ENCODE measurements at regions not wholly inside any gene's neighbourhood (a gene's known extent, or its start where the extent isn't known, plus 50 kb on each side); places are given as distances from the start of the nearest gene placed in this dataset.
A peak's percentile ranks its signal among the peaks of the same experiment; 100 is the strongest.

DNA sequence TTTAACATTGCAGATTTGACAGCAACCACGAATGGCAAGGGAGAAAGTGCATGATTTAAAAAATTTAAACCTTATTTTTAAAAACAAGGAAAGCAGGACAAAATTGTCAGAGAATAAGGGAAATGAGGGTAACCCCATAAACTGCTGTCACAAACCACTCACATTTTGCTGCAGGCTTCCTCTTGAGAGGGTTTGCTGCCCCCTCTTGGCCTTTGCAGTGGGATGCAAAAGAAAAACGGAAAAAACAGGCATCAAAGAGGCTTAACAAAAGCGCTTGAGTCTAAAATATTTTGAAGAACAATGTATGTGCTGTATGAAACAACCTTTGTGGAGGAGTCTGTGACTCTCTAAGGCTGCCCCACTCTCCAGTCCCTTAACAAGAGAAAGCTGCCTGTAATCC, 91.6 kb downstream of the TMX3 start:
- DNase-seq = peak; percentile 29

DNA sequence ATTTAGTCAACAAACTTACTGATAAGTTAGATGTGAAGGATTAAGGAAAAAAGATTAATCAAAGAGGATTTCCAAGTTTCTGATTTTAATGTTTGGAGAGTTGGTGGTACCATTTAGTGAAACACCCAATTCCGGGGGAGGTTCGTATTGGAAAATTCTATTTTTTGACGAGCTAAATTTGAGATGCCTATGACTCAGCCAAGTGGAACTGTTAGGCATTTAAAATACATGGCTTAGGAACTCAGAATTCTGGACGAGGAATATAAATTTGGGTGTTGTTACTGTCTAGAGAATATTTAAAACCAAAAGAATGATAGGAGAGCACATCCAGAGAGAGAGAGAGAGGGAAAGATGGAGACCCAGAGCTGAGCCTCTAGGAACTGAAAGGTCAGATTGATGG, 103.6 kb downstream of the TMX3 start:
- no peak for DNase-seq

DNA sequence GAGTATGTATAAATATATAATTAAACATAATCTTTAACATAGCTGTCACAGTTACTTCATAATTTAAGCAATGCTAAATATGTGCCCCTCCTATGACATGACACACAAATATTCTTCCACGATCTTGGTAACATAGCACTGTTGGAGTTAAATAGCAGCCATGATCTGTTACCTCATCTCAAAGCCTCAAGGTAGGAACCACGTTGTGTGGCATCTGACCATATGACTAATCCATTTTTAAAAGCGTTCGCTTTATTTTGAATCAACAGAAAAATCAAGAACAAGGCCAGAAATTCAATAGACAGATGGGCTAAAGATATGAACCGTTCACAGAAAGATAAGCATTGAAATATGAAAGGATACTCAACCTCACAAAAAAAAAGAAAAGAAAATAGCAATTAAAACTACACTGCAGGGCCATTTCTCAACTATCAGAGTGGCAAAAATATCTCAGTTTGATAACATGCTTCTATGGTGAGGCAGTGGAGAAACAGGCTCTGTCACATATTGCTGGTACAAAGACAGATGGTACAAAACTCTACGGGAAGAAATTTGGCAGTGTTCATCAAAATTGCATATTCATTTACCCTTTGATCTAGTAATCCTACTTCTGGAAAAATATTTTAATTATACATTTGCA, 105.9 kb downstream of the TMX3 start:
- no peak for DNase-seq

DNA sequence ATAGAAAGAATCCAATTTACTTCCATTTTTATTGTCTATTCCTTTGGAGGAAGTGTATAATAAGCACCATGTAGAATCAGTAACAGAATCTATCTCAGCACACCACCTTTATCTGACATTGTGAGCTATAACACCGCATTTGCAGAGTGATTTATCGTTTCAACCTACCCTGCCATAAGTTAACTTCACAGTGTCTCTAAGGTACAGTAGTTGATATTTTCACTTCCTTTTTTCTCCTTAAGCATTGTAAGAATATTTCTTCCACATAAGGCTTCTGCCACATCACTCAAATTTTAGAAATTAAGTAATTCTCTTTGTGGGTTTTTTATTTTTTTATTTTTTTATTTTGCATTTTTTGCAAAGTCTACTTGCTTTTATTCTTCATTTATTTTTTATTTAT, 107.1 kb downstream of the TMX3 start:
- DNase-seq = no peak

DNA sequence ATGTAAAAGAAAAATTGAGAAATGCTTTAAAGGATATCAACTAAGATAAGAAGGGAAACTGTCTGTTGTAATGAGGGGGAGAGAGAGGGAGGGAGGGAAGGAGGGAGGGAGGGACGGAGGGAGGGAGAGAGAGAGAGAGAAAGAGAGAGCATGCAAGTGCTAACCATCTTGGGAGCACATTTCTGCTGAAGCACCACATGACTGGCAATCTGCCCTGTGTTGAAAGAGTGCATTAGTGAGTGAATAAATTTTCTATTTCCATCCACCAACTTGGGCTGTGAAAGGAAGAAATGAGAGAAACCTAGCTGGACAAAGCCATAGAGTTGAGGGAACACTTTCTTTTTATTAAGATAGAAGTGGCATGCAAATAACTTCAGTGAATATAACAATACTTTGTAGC, 110.7 kb downstream of the TMX3 start:
- DNase-seq = no peak

DNA sequence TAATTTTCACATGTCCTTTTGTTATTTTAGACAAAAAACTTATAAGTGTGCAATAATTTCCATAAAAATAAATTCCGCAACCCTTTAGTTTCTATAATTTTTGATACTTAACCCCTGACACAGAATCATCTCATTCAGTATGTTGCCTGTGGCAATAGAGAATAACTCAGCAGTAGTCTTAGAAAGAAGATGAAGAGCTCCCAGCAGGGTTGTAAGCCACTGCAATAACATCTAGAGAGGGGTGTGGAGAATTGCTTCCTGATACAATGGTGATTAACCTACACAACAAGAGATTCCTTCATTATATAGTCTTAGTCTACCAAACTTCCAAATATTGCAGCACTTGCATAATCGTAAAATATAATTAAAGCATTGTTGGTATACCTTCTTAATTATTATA, 118.9 kb downstream of the TMX3 start:
- DNase-seq = no peak

DNA sequence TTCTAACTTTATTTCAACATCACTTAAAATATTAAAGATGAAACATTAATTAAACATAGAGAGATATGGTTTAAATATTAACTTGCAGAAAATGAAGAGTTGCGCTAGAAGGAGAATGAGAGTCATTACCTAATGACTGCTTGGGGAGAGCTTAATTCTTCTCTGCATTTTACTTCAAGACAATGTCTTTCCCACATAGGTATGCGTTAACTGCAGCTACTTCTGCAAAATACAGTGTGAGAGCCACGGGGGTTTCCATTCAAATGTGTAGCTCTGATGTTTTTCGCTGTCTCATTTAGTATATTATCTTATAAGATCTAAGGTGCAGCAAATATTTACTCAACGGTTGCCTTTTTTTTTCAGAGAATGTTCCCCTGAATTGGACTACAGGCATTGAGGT, 126.7 kb downstream of the TMX3 start:
- DNase-seq = no peak

DNA sequence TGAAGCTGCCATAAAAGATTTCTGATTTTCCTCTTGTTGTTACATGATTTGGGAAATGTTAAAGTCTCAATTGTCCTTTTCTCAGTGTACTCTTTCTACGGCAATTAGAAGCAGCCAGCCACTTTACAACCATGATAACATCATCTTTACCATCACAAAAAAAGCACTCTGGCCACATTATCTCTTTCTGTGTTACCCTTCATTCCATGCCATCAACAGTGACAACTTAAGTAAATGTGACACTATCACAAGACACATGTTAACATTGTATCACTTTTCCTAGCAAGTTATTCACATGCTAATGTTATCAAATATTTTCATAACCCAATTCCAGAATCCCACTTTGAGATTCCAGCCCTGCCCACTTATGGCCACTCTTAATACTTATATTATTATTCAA, 131.2 kb downstream of the TMX3 start:
- no peak for DNase-seq

DNA sequence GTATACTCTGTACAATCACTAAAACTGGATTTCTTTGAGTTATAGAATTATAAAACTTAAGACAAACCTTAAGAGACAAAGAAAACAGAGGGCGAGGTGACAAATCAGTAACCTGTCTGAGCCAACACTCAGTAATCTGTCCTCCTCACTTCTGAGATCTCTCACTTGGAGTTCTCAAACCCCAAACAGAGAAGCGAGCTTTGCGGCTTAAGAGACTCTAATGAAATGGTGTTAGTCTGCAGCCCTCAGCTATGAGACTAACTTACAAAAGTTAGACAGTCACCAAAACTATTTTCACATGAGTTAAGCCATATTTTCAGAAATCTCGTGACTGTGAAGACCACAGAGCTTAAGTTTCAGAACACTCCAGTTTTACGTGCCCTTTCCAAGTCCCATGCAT, 140.6 kb downstream of the TMX3 start:
- DNase-seq = no peak

DNA sequence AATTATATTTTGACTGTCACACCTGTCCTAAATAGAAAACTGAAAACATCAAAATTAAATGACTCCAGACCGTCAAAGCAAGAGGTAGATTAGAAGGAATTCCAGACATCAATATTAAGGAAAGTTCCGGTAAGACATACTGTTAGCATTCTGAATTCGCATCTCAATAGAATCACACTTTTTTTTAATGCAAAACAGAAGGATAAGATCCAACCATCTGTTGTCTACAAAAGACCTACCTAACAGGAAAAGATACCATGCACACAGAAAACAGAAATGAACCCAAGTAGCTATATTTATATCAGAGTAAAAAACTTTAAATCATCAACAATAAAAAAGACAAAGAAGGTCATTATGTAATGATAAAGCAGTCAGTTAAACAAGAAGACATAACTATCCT, 145.0 kb downstream of the TMX3 start:
- no peak for DNase-seq

DNA sequence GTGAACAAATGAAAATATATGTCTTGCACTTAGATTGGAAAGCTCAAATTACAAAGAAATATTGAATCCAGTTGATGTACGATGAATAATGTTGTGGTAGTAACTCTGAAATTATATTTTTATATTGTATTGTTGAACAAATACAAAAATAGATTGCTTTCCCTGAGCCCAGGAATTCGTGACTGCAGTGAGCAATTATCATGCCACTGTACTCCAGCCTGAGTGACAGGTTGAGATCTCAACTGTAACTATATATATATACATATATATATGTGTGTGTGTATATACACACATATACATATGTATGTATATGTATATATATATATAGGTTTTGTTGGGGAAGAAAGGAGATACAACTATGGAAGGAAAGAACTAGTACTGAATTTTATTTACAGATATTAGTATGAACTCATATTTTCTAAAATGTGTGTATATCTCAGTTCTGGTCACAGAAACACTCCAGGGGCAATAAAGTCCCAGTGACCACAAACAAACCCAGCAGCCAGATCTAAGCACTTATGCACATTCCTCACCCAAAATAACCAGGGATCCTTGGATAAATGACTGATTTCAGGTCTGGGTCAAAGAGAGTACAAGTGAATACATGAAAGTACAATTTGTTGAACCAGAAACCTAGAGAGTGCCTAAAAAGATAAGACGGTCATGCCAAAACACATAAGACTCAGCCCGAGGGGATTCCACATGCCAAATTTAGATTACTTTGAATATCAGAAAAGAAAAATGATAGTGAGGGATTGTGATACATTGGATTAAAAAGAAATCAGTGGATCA, 146.3 kb downstream of the TMX3 start:
- no peak for DNase-seq

DNA sequence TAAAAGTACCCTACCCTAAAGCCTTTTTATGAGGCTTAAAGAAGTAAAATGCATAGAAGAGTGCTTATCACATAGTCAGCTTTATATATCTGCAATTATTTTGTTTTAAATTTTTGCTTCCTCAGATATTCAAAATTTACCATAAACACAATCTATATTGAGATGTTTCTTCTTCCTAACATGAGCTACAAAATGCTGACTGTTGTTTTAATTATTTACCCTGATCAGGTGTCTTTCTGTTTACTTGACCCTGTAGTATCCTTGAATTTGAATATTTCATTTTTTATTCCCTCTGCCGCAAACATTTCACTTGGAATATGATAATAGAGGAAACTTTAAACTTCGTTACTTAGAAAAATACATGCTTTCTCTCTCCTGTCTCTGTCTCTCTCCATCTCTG, 147.9 kb downstream of the TMX3 start:
- DNase-seq = no peak

DNA sequence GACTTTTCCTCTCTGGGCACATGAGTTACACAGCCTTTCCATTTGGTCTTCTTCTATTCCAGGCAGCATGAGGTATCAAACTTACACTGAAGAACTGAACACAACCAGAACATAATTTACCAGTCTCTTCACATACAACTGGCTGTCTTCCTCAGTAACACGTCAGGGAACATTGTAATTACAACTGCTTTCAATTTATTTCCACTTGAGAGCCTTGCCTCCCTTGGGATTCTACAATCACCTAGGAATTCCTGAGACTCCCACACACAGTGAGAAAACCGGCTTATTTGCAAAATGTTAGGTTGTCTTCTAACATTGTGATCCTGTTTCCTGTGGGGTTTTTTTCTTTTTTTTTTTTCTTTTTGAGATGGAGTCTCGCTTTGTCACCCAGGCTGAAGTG, 149.9 kb downstream of the TMX3 start:
- no peak for DNase-seq

DNA sequence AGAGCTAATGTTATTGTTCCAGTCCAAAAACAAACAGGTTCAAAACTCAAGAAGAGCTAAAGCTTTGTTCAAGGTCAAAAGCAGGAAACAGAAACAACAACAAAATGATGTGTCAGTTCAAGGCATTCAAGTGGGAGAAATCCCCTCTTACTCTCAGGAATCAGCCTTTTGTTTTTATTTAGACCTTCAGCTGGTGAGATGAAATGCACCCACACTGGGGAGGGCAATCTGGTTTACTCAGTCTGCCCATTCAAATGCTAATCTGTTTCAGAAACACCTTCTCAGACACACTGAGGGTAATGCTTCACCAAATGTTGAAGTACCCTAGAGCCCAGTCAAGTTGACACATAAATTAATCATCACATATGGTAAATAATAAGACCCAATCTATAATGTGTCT, 150.6 kb downstream of the TMX3 start:
- DNase-seq = no peak

DNA sequence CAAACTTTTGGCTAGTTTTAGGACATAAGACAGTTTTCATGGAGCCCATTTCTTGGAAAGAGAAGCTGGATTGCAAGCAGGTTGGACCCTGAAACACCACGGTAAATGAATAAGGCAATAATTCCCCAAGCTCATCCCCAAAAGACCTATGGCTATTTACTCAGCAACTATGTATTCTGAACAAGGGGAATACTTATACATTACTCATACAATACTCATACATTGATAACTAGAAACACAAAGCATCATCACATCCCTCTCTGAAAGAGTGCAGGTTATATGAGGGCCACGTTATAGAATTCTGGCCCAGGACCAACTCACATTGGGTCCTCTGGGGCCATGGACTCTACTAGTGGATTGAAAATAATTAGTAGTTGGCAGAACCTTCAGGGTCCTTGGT, 154.8 kb downstream of the TMX3 start:
- DNase-seq = no peak

DNA sequence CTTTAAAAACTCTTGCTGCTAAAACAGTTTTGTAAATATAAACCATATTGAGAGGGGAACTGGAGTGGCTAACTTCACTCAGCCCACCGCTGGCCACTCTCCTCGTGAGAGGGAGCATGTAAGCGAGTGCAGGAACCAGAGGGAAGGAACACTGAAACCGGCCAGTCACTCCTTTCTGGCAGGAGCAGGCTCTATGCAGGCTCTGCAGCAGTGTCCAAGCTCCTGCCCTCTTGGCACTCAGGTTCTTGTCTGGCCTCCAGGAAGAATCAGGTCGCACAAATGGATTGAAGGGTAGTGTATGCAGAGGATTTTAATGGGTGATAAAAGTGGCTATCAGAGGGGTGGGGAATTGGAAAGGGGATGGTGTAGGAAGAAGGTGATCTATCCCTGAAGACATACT, 157.7 kb downstream of the TMX3 start:
- no peak for DNase-seq

DNA sequence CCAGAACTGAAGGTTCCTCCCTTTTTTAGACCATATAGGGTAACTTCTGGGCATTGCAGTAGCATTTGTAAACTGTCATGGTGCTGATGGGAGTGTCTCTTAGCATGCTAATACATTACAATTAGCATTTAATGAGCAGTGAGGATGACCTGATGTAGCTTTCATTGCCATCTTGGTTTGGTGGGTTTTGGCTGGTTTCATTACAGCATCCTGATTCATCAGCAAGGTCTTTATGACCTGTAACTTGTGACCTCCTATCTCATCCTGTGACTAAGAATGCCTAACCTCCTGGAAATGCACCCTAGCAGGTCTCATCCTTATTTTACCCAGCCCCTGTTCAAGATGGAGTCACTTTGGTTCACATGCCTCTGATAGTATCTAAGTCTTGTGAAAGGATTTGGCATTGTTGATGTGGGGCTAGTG, 159.0 kb downstream of the TMX3 start:
- DNase-seq = no peak

DNA sequence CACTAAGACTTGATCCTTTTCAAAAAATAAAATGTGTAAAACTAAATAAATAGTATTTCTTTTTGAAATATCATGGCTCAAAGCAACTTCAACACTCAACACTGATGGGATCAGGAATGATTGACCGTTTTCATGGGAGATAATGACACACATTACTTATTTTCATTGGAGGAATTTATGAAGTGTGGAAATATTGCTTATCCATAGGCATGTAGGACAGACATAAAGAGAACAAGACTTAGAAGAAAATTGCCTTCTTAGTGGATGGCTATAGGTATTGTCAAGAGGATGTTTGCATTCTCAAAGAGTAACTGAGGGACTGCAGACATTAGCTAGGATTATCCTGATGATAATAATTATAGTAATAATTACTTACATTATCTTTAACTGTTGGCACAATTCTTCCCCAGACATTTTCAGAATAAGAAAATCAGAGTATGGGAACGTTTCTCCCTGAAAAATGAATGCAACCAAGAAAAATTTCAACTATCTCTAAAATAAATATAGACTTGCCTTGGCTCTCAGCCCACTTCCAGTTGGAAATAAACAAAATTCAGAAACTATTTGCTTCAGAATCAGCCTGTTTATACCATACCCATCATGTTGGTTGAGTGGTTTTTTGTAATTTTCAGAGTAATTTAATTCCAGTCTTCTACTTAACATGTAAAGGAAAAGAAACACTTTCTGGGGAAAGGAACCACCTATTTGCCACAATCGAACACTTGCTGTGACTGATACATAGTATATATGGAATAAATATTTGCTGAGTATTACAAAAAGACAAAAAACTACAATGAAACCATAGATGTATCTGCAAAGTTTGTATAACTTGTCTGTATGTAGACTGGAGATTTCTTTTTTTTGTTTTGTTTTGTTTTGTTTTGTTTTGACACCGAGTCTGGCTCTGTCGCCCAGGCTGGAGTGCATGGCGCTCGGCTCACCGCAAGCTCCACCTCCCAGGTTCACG, 165.7 kb downstream of the TMX3 start:
- no peak for DNase-seq

DNA sequence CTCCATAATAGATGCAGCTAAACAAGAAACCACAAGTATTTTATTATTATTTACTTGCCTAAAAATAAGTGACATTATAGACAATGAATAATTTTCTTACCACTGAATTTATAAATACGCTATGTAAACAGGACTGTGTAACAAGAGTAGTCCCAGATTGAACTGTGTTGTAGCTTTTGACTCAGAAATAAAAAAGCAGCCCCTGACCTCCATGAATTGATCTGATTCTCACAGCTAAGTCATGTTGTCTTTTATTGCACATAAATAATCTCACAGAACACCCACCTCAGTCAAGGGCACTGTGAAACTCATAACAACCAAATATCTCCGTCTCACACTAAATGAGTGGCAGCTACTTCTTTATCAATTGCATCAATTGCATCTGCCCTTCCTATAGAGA, 171.6 kb downstream of the TMX3 start:
- no peak for DNase-seq

DNA sequence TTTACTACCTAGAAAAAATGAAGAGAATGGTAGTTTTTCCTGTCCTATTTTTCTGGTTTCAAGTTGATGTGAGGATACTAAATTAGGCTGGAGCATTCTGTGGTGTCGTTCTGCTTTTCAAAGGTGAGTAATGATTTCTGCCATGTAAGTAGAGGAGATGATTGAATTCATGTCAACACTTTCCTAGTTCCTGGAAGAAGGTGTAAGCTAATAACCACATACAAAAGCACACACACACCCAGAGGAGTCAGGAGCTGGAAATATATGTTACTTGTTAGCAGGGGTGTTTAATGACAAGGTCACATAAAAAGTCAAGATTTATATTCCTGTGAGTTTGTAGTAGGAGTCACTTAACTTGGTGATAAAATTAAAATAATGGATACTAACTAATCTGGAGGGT, 172.1 kb downstream of the TMX3 start:
- DNase-seq = no peak

DNA sequence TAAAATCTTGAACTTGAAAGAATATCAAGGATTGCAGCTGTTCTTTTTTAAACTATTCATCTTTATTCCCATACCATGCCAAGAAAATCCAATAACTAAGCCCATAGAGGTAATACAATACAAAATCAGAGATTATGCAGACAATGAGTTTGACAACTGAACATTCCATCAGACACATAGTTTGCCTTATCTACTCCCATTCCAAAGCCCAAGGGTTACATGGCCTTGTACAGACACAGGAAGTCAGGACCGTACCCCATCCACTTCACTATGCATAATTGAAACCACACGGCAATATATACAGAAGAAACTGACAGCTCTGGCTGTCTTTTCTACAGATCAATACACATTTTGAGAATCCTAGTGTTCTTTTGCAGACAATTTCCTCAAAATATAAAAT, 181.3 kb downstream of the TMX3 start:
- no peak for DNase-seq

DNA sequence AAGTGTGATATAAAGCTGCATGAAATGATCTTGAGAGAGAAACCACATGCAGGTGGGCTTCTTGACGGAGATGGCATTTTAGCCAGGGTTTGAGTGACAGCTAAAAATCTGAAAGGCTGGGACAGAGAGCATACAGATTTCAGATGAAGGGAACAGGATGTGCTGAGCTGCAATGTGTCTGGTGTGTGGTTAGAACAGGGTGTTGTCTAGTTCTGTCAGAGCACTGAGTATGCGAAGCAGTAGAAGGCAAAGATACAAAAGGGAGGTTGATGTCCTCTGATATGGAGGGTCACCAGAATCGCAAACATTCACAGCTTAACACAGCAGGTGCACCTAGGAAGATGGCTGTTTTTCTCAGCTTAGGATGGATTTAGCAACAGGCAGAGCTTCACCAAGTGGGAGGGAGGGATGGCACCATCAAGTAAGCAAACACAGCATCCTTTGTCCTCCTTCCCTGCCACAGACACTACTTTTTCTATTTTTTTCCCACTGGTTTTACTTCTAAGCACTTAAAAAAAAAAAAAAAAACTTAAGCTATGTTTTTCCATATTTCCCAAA, 182.5 kb downstream of the TMX3 start:
- no peak for DNase-seq

DNA sequence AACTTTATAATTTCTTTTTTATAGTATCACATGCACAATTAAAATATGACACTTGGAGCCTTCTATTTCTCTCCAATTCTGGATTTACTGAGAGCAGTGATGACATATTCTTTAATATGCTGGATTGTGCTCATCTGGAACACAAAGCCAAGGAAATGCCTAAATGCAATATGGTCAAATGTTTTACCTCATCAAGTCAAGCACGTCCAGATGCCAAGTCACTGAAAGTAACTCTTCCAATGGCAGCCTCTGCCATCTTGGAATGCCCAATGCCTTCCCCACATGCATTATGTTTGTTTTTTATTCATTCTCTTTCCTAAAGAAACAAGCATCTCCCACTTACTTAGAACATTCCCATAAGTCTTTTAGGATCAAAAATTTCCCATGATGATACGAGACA, 189.8 kb downstream of the TMX3 start:
- no peak for DNase-seq

Data from suppressor macrophage treated with lipopolysaccharide for 4 hours (primary cell).